GM11168 (cell line): ENCODE measurements at regions not wholly inside any gene's neighbourhood (a gene's known extent, or its start where the extent isn't known, plus 50 kb on each side); places are given as distances from the start of the nearest gene placed in this dataset.

Experiments
- in situ Hi-C: fragments of 300-500 bp; cut with MboI; formaldehyde crosslinking; loops from one replicate; pipeline ENCODE4 v1.12.0; 2022; ENCODE audit warnings: low sequenced_read_pairs; ENCODE audit not compliant: unreplicated experiment

DNA sequence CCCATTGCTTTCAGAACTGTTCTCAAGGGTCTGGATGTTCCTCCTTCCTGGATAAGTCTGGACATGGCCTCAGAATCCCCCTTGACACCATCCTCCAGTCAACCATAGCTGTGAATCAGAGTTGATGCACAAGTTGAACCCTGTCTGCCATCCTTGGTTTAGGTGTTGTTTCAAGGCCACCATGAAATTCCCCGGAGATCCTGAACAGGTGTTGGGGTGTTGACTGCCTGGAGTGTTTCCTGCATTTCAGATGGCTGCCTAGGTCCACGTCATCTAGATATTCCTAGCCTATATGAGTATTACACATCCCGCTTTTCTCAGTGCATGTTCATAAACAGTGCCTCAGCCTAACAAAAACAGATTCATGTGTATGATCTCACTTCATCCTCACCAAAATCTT lies 86.7 kb upstream of the PWP1 start:
- in situ Hi-C loops, result no loop called here

- in situ Hi-C loops, result loop anchor here (10.0 kb wide), 1 partner anchor 196 kb away; no protein-coding TSS in a partner anchor
Observed at GRCh38 chr12:107600581-107601144, 84.9 kb upstream of the PWP1 start.

DNA sequence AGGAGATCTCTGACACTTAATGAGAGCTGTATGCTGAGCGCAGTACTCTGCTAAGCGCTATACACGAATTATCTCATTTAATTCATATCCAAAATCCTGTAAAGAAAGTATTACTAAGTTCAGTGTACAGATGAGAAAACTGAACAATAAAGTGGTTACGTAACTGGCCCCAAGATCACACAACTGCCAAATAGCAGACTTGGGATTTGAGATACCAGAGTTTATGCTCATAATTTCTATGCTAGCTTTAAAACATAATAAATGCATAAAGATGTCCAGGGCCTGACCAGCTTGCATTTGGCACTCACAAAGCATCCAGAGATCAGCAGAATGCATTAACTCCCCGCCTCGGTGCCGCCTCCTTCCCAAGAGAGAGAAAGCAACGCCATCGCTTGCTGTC lies 83.2 kb upstream of the PWP1 start:
- in situ Hi-C loops, result loop anchor here (10.0 kb wide), 1 partner anchor 198 kb away; no protein-coding TSS in a partner anchor

- in situ Hi-C loops, result loop anchor here (10.0 kb wide), 1 partner anchor 200 kb away; no protein-coding TSS in a partner anchor
Observed at GRCh38 chr12:107605293-107605692, 80.3 kb upstream of the PWP1 start.

DNA sequence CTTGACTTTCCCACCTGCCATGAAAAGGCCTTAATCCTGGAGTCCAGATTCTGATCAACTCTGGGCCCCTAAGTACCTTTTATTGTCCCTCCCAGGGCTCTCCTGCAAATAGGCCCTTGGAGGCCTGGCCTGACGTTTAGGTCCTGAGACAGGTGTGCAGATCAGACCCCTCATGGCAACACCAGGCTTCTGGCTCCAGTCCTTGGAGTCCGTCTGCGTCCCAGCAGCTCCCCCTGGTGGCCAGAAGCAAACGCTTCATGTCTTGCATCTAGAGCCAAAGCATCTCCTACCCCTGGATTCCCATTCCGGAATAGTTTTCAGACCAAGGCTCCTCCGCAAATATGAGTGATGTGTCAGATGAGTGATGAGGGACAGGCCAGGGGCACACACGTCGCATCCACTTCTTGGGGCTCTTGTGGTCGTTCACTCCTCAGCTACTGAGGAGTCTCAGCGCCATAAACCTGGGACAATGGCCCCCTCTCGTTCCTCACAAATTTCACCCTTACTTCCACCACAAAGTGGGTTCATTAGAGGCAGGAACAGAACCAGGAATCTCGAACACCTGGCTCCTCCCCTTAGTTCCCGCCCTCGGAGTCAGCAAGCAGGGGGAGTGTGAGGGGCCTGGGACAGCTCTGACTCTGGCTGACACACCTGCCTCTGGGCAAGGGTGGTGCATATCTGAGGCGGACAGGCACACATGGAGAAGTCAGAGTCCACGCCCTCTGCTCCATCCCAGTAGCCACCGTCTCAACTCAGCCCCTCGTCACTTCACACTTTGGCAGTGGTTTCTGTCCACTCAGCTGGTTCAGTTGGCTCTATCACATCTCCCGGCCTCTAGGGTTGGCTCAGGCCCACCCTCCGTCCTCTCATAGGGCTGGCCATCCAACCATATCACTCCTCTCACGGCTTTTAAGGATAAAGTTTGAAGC lies 77.9 kb upstream of the PWP1 start:
- in situ Hi-C loops, result loop anchor here (10.0 kb wide), 1 partner anchor 203 kb away; no protein-coding TSS in a partner anchor

GRCh38 chr12:107608779-107609178 lies 76.8 kb upstream of the PWP1 start:
- in situ Hi-C loops, result loop anchor here (10.0 kb wide), 1 partner anchor 204 kb away; no protein-coding TSS in a partner anchor

GRCh38 chr12:107610021-107610859 lies 75.4 kb upstream of the PWP1 start:
- in situ Hi-C loops, result loop anchor here (10.0 kb wide), 1 partner anchor 475 kb away; no protein-coding TSS in a partner anchor

DNA sequence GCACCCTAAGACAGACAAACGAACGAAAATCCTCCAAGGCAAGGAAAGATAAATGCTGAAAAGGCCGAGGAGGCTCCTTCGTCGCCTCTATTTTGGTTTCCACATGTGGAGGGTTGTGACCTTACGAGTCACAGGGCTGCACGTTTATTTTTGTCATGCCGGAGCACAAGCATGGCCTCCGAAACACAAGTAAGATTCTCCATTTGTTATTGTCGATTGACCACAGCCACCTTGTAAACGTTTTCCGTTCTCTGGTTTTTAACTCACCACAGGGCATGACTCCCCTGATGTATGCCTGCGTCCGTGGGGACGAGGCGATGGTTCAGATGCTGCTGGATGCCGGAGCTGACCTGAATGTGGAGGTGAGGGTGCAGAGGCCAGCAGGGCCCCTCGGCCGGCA lies 73.1 kb upstream of the PWP1 start:
- in situ Hi-C loops, result loop anchor here (10.0 kb wide), 1 partner anchor 478 kb away; no protein-coding TSS in a partner anchor

GRCh38 chr12:107616941-107617340 lies 68.7 kb upstream of the PWP1 start:
- in situ Hi-C loops, result loop anchor here (10.0 kb wide), 1 partner anchor 482 kb away; no protein-coding TSS in a partner anchor

- in situ Hi-C loops, result loop anchor here (10.0 kb wide), 1 partner anchor 483 kb away; no protein-coding TSS in a partner anchor
Observed at GRCh38 chr12:107618106-107618505, 67.5 kb upstream of the PWP1 start.

GRCh38 chr12:107619831-107620230 lies 65.8 kb upstream of the PWP1 start:
- in situ Hi-C loops, result loop anchor here (10.0 kb wide), 1 partner anchor 485 kb away; no protein-coding TSS in a partner anchor

GRCh38 chr12:107622001-107622400 lies 63.6 kb upstream of the PWP1 start:
- in situ Hi-C loops, result no loop called here

DNA sequence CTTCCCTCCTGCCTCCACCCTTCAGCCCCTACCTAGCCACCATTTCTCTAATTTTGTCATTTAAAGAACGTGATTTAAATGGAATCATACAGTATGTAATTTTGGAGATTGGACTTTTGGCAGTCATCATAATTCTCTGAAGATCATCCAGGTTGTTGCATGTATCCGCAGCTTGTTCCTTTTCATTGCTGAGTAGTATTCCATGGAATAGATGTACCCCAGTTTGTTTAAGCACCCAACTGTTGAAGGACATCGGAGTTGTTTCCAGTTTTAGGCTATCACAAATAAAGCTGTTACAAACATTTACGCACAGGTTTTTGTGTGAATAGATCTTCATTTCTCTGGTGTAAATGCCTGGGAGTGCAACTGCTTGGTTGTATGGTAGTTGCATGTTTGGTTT lies 61.1 kb upstream of the PWP1 start:
- in situ Hi-C loops, result no loop called here

DNA sequence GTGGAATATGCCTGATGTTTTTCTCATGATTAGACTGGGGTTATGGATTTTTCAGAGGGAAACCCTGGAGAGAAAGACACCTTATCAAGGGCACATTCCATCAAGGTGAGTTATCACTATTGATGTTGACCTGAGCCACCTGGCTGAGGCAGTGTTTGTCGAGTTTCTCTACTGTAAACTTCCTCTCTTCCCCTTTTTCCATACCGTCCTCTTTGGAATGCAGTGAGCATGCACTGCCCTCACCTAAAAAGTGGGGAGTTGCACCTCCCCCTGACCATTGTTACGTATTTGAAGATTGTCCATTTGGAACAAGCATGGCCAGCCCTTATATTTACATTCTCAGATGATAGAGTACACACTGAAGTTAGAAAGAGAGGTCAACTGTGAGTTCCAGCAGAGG lies 53.9 kb upstream of the PWP1 start:
- in situ Hi-C loops, result no loop called here

DNA sequence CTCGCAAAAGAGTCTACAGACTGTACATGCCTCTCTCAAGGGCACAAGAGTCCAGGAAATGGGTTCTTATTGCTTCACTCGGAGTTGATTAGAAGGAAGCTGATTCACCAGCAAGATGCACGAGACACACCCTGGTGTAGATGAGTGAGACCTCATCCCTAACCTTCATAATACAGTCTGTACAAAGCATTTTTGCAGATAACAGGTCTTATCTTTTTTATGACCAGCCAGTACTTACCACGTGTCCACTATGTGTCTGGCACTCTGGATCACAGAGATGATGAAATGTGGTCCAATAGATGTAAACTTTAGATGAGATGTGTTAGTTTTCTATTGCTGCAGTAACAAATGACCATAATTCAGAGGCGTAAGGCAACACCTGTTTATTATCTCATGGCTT lies 53.4 kb upstream of the PWP1 start:
- in situ Hi-C loops, result no loop called here

DNA sequence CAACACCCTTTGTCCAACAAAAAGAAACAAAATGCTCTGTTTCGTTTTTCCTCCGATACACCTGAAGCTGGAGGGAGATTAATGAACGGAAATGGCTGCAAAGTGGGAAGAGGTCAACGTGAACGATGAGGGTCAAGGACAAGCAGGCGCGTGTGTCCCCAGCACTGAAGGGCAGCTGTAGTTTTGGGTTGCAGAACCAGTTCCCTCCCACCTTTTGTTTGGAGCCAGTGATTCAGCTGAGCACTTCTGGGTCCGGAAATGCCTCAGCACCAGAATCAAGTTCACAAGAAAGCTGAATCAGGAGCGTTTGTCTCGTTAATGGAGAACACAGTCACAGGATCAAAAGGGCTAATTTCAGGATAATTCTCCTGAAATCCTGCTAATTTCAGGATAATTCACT lies 51.1 kb upstream of the PWP1 start:
- in situ Hi-C loops, result no loop called here

DNA sequence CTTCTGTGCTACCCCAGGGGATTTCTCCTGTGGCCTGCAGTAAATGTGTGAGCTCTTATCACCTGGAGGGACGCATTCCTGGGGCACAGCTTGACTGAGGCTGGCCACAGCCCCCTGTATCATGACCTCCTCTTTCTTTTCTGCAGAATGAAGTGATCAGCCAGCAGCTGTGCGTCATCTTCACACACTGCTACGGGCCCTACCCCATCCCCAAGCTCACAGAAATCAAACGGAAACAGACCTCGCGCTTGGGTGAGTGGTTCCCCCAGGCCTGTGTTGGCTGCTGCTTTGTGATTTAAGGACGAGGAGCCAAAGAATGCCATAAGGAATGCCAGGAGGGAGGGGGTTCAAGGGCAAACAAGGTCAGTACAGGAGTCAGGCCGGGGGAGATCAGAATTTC lies 50.5 kb upstream of the PWP1 start:
- in situ Hi-C loops, result no loop called here
